HL-60 (cell line): ENCODE measurements at regions not wholly inside any gene's neighbourhood (a gene's known extent, or its start where the extent isn't known, plus 50 kb on each side); places are given as distances from the start of the nearest gene placed in this dataset.

ENCODE experiments used
- CTCF ChIP-seq: IDR thresholded peaks from one replicate; pipeline ENCODE4 v1.5.1; 2011; ENCODE audit warnings: low read length, control low read depth, inconsistent platforms; ENCODE audit not compliant: insufficient read depth
- POLR2AphosphoS5 ChIP-seq: IDR thresholded peaks from 2 replicates; pipeline ENCODE4 v1.6.1; 2012; ENCODE audit warnings: low read depth

- no peak for TF ChIP-seq POLR2AphosphoS5
- TF ChIP-seq CTCF = no peak
These were observed 200.1 kb downstream of the ACTR3B start for GRCh38 chr7:152959610-152960009.
